Type B pancreatic cell (in vitro differentiated cells): ENCODE measurements at regions not wholly inside any gene's neighbourhood (a gene's known extent, or its start where the extent isn't known, plus 50 kb on each side); places are given as distances from the start of the nearest gene placed in this dataset.

Source experiments
- DNase-seq: peaks from one replicate; pipeline ENCODE4 v3.0.0; 2021; ENCODE audit warnings: mixed read lengths; ENCODE audit not compliant: unreplicated experiment; ENCODE audit errors: extremely low spot score
- H3K27ac Mint-ChIP-seq: 2 replicates; pipeline ENCODE4 v1.8.0; 2021; ENCODE audit warnings: mild to moderate bottlenecking, mixed read lengths
- H3K27me3 Mint-ChIP-seq: 2 replicates; pipeline ENCODE4 v1.8.0; 2021; ENCODE audit warnings: mixed read lengths
- H3K36me3 Mint-ChIP-seq: 2 replicates; pipeline ENCODE4 v1.8.0; 2021; ENCODE audit warnings: mixed read lengths
- H3K4me1 Mint-ChIP-seq: one replicate; pipeline ENCODE4 v1.8.0; 2021; ENCODE audit warnings: mixed read lengths; ENCODE audit not compliant: unreplicated experiment
- H3K4me3 Mint-ChIP-seq: 2 replicates; pipeline ENCODE4 v1.8.0; 2021; ENCODE audit warnings: mild to moderate bottlenecking, mixed read lengths
- H3K9me3 Mint-ChIP-seq: 2 replicates; pipeline ENCODE4 v1.8.0; 2021; ENCODE audit warnings: mixed read lengths
- TF ChIP-seq, protein P1 (sequence below): fragments of 200-600 bp; sonication (generic); conservative IDR thresholded peaks from 2 replicates; pipeline ENCODE4 v1.5.0; 2021; ENCODE audit warnings: antibody characterized with exemption, mild to moderate bottlenecking

DNA sequence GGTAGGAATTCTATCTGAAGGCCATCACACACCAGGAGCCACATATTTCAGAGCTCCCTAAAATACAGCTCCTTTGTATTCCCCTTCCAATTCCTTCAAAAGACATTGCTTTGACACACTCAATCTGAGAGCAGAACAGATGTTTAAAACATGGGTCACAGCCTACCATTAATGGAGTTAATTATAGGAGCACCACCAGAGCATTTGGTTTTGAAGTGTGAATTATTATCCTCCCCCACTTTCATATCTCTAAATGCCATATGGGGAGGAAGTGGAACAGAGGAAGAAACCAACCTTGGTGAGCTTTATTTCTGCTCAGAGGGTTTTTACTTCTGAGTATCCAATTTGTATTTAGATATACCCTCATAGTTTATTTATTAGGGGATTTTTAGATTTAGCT is 50.7 kb upstream of the TNFRSF21 start:
- Mint-ChIP-seq H3K4me1 (no peaks in the 10 kb centered on the region), H3K27ac (no peak overlapping the region), H3K9me3 (no peaks in the 10 kb centered on the region), H3K36me3 (no peaks in the 10 kb centered on the region), H3K4me3 (no peak overlapping the region), H3K27me3 (no peaks in the 10 kb centered on the region)
- DNase-seq: no peak
- TF ChIP-seq, protein P1, sequence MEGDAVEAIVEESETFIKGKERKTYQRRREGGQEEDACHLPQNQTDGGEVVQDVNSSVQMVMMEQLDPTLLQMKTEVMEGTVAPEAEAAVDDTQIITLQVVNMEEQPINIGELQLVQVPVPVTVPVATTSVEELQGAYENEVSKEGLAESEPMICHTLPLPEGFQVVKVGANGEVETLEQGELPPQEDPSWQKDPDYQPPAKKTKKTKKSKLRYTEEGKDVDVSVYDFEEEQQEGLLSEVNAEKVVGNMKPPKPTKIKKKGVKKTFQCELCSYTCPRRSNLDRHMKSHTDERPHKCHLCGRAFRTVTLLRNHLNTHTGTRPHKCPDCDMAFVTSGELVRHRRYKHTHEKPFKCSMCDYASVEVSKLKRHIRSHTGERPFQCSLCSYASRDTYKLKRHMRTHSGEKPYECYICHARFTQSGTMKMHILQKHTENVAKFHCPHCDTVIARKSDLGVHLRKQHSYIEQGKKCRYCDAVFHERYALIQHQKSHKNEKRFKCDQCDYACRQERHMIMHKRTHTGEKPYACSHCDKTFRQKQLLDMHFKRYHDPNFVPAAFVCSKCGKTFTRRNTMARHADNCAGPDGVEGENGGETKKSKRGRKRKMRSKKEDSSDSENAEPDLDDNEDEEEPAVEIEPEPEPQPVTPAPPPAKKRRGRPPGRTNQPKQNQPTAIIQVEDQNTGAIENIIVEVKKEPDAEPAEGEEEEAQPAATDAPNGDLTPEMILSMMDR: no peak

DNA sequence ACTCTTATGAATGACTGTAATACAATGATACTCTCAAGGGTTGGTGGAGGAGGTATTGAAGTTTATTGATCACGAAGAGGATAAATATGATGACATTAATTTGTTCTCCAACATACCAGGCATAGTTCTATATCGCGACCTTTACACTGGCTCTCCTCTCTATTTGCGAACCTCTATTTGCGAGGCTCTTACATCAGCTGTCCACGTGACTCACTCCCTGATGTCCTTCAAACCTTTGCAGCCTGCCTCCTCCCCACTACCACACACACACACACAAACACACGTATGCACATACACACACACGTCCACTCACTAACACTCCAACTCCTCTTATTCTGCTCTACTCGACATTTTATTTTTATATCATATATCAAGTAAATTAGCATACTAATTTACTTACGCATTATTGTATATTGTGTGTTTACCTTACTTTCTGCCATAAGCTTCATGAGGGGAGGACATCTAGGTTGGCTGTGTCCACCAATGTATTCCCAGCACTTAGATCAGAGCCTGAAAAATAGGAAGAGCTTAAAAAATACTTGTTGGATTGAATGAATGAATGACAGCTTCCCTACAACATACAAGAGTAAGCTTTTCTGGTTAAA is 53.3 kb upstream of the TNFRSF21 start:
- Mint-ChIP-seq H3K36me3 (no peaks in the 10 kb centered on the region), H3K27ac (no peak overlapping the region), H3K4me1 (no peaks in the 10 kb centered on the region), H3K9me3 (peaks cover 5% of the 10 kb centered on the region), H3K4me3 (no peak overlapping the region), H3K27me3 (no peaks in the 10 kb centered on the region)
- DNase-seq: no peak
- TF ChIP-seq, protein P1: no peak

DNA sequence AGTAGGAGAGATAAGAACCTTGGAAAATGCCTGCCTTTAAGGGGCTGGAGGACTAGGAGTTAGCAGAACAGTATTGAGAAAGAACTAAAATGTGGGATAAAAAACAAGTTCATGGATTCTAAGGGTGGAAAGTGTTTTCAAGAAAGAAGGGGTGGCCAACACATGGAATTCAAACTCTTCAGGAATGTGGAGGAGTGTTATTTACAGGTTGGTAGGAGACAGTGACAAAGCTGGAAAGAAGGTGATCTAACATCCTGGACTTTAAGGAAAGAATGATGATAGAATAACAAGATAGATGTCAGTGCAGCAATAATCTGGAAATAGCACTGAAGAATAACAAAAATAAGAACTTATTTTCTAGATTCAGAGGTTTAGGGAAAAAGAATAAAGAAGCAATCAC is 54.0 kb upstream of the TNFRSF21 start:
- Mint-ChIP-seq H3K4me3 (no peak overlapping the region), H3K36me3 (no peaks in the 10 kb centered on the region), H3K4me1 (no peaks in the 10 kb centered on the region), H3K27ac (no peak overlapping the region), H3K27me3 (no peaks in the 10 kb centered on the region), H3K9me3 (peaks cover 5% of the 10 kb centered on the region)
- TF ChIP-seq, protein P1: no peak
- no peak for DNase-seq

DNA sequence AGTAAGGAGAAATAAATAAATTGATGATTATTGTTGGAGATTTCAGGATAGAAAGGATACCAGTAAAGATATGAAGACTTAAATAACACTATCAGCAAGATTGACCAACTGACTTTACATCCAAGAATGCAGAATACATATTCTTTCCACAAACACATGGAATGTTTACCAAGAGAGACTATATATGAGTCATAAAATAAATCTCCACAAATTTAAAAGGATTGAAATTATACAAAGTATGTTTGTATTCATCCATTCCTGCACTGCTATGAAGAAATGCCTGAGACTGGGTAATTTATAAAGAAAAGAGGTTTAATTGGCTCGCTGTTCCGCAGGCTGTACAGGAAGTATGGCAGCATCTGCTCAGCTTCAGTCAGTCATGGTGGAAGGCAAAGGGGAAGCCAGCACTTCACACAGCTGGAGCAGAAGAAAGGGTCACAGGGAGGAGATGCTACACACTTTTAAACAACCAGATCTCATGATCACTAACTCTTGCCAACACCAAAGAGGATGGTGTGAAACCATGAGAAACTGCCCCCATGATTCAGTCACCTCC is 56.7 kb upstream of the TNFRSF21 start:
- Mint-ChIP-seq H3K27me3 (no peaks in the 10 kb centered on the region), H3K36me3 (no peaks in the 10 kb centered on the region), H3K4me3 (no peak overlapping the region), H3K9me3 (peaks cover 5% of the 10 kb centered on the region), H3K27ac (no peak overlapping the region), H3K4me1 (no peaks in the 10 kb centered on the region)
- TF ChIP-seq, protein P1: no peak
- no peak for DNase-seq

DNA sequence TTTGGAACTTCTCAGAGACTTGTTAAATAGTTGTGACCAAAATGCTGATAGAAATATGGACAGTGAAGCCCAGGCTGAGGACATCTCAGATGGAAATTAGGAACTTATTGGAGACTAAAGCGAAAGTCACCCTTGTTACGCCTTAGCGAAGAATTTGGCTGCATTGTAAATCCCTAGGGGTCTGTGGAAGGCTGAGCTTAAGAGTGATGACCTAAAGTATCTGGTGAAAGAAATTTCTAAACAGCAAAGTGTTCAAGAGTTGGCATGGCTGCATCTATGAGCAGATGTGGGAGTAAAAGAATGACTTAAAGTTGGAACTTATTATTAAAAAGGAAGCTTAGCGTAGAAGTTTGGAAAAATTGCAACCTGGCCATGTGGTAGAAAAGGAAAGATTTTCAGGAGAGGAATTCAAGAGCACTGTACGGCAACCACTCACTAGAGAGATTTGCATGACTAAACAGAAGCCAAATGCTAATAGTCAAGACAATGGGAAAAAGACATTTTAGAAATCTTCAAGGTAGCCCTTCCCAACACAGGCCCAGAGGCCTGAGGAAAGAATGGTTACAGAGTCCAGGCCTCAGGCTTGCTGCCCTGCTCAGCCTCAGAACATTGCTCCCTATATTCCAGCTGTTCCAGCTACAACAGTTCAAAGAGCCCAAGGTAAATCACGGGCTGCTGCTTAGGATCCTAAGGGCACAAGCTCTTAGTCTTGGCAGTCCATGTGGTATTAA is 61.6 kb upstream of the TNFRSF21 start:
- Mint-ChIP-seq H3K27ac (no peak overlapping the region), H3K4me1 (no peaks in the 10 kb centered on the region), H3K36me3 (no peaks in the 10 kb centered on the region), H3K4me3 (no peak overlapping the region), H3K27me3 (no peaks in the 10 kb centered on the region), H3K9me3 (peaks cover 2% of the 10 kb centered on the region)
- TF ChIP-seq, protein P1: no peak
- DNase-seq: no peak
